ENCODE measurements at regions not wholly inside any gene's neighbourhood (a gene's known extent, or its start where the extent isn't known, plus 50 kb on each side); places are given as distances from the start of the nearest gene placed in this dataset.

- TF ChIP-seq, protein P1, sequence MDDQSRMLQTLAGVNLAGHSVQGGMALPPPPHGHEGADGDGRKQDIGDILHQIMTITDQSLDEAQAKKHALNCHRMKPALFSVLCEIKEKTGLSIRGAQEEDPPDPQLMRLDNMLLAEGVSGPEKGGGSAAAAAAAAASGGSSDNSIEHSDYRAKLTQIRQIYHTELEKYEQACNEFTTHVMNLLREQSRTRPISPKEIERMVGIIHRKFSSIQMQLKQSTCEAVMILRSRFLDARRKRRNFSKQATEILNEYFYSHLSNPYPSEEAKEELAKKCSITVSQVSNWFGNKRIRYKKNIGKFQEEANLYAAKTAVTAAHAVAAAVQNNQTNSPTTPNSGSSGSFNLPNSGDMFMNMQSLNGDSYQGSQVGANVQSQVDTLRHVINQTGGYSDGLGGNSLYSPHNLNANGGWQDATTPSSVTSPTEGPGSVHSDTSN (IDR thresholded peaks at IDR 0.05) = no peak
- TF ChIP-seq RFX5 (IDR thresholded peaks at IDR 0.05; ENCODE audit: low read length) (no peak), TAF1 (IDR thresholded peaks at IDR 0.05; ENCODE audit: borderline replicate concordance, low read depth, low read length) (no peak), TEAD4 (IDR thresholded peaks at IDR 0.05; ENCODE audit: borderline replicate concordance, insufficient read depth) (no peak), GABPA (IDR thresholded peaks at IDR 0.05; ENCODE audit: low read depth) (no peak), MEF2A (IDR thresholded peaks at IDR 0.05; ENCODE audit: borderline replicate concordance, low read depth) (no peak), RAD21 (IDR thresholded peaks at IDR 0.05; ENCODE audit: low read length) (no peak)
- TF ChIP-seq, protein P2, sequence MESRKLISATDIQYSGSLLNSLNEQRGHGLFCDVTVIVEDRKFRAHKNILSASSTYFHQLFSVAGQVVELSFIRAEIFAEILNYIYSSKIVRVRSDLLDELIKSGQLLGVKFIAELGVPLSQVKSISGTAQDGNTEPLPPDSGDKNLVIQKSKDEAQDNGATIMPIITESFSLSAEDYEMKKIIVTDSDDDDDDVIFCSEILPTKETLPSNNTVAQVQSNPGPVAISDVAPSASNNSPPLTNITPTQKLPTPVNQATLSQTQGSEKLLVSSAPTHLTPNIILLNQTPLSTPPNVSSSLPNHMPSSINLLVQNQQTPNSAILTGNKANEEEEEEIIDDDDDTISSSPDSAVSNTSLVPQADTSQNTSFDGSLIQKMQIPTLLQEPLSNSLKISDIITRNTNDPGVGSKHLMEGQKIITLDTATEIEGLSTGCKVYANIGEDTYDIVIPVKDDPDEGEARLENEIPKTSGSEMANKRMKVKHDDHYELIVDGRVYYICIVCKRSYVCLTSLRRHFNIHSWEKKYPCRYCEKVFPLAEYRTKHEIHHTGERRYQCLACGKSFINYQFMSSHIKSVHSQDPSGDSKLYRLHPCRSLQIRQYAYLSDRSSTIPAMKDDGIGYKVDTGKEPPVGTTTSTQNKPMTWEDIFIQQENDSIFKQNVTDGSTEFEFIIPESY (IDR thresholded peaks at IDR 0.05; ENCODE audit: borderline replicate concordance, low read depth) = no peak
These were observed 102.8 kb upstream of the COPS8 start (continued) for GRCh38 chr2:236982693-236983455.

DNA sequence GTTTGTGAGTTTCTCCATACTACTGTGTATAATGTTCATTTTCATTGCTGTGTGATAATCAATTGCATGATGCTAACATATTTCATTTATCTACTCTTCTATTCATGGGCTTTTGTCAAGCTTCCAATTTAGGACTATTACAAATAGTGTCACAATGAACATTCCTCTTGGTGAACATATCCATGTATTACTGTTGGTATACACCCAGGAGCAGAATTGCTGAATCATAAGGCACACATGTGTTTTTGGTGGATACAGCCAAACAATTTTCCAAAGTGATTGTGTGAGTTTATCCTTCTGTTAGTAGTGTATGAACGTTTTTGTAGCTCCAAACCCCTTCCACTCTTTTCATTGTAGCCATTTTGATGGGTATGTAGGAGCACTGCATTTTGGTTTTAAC, 101.6 kb upstream of the COPS8 start:
- Histone ChIP-seq H3K4me3 (ENCODE audit: low read depth in 2 of 2, low read length in 1 of 2) (no peak overlapping the region), H3K27me3 (ENCODE audit: insufficient read depth) (no peaks in the 10 kb centered on the region; the same call in 1 of the 2 replicates), H3K27ac (ENCODE audit: low read depth in 2 of 2, low read length in 1 of 2) (no peak overlapping the region), H3K4me1 (ENCODE audit: control insufficient read depth in 1 of 2, insufficient read depth in 2 of 2, low read depth in 1 of 2, low read length in 1 of 2) (no peaks in the 10 kb centered on the region), H3K9me3 (no peaks in the 10 kb centered on the region), H4K20me1 (ENCODE audit: insufficient read depth) (no peaks in the 10 kb centered on the region), H3K9ac (no peak overlapping the region), H3K79me2 (ENCODE audit: insufficient read depth) (no peaks in the 10 kb centered on the region), H3K9me2 (no peaks in the 10 kb centered on the region), H3K36me3 (replicated peaks in 1 of 2; ENCODE audit: control insufficient read depth in 1 of 2, insufficient read depth in 2 of 2, low read length in 1 of 2) (no peaks in the 10 kb centered on the region), H3K4me2 (no peak overlapping the region), H2AFZ (ENCODE audit: low read depth) (no peak overlapping the region), H3F3A (replicated peaks; ENCODE audit: insufficient read depth) (no peaks in the 10 kb centered on the region)
- WGBS (ENCODE audit: low lambda C conversion rate) = 0% methylated on average over 1 of the region's 1 CpG
- CTCF ChIA-PET = no interaction called here
- TF ChIP-seq RFX5 (IDR thresholded peaks at IDR 0.05; ENCODE audit: low read length) (no peak), RXRA (IDR thresholded peaks at IDR 0.05; ENCODE audit: borderline replicate concordance, low read depth) (no peak), EZH2phosphoT487 (IDR thresholded peaks at IDR 0.05; ENCODE audit: borderline replicate concordance, low read depth) (no peak), GABPA (IDR thresholded peaks at IDR 0.05; ENCODE audit: low read depth) (no peak), REST (IDR thresholded peaks at IDR 0.05; ENCODE audit: low read depth, low read length) (no peak), YY1 (IDR thresholded peaks at IDR 0.05; ENCODE audit: low read depth) (no peak), GATA2 (CRISPR knock-in tag; IDR thresholded peaks at IDR 0.05) (no peak), SMC3 (IDR thresholded peaks at IDR 0.05; ENCODE audit: low read depth, low read length) (no peak), SIN3A (IDR thresholded peaks at IDR 0.05; ENCODE audit: borderline replicate concordance, low read depth, low read length) (no peak), EP300 (IDR thresholded peaks at IDR 0.05; ENCODE audit: borderline replicate concordance in 1 of 2, low read depth in 1 of 2, low read length in 1 of 2) (no peak), TAF1 (IDR thresholded peaks at IDR 0.05; ENCODE audit: borderline replicate concordance, low read depth, low read length) (no peak), JUND (IDR thresholded peaks at IDR 0.05) (no peak), ELF1 (IDR thresholded peaks at IDR 0.05) (no peak), IRF3 (IDR thresholded peaks at IDR 0.05; ENCODE audit: low read depth, low read length) (no peak), NRF1 (IDR thresholded peaks at IDR 0.05; ENCODE audit: low read depth, low read length) (no peak)
- DNase-seq = no peak
- POLR2A ChIA-PET = no interaction called here
